Adipocyte (in vitro differentiated cells): ENCODE measurements at regions not wholly inside any gene's neighbourhood (a gene's known extent, or its start where the extent isn't known, plus 50 kb on each side); places are given as distances from the start of the nearest gene placed in this dataset.

Source experiments
- DNase-seq: peaks from one replicate; pipeline ENCODE4 v3.0.0-alpha.2; 2015; ENCODE audit warnings: low read depth
- H3K27me3 ChIP-seq: replicated peaks from 2 replicates; pipeline ENCODE4 v1.7.0; 2013; ENCODE audit warnings: mild to moderate bottlenecking, low read length, moderate library complexity; ENCODE audit not compliant: control insufficient read depth, insufficient read depth
- H3K36me3 ChIP-seq: 2 replicates; pipeline ENCODE4 v1.7.0; 2013; ENCODE audit warnings: low read length, mild to moderate bottlenecking, moderate library complexity; ENCODE audit not compliant: control insufficient read depth, insufficient read depth, severe bottlenecking
- H3K4me1 ChIP-seq: 2 replicates; pipeline ENCODE4 v1.7.0; 2013; ENCODE audit warnings: mild to moderate bottlenecking, low read length, moderate library complexity; ENCODE audit not compliant: control insufficient read depth, insufficient read depth
- H3K4me3 ChIP-seq: 2 replicates; pipeline ENCODE4 v1.7.0; 2013; ENCODE audit warnings: mild to moderate bottlenecking, low read length, moderate library complexity
- H3K9ac ChIP-seq: 2 replicates; pipeline ENCODE4 v1.7.0; 2013; ENCODE audit warnings: mild to moderate bottlenecking, low read length, moderate library complexity
- H3K9me3 ChIP-seq: 2 replicates; pipeline ENCODE4 v1.7.0; 2013; ENCODE audit warnings: mild to moderate bottlenecking, low read length, moderate library complexity; ENCODE audit not compliant: control insufficient read depth

DNA sequence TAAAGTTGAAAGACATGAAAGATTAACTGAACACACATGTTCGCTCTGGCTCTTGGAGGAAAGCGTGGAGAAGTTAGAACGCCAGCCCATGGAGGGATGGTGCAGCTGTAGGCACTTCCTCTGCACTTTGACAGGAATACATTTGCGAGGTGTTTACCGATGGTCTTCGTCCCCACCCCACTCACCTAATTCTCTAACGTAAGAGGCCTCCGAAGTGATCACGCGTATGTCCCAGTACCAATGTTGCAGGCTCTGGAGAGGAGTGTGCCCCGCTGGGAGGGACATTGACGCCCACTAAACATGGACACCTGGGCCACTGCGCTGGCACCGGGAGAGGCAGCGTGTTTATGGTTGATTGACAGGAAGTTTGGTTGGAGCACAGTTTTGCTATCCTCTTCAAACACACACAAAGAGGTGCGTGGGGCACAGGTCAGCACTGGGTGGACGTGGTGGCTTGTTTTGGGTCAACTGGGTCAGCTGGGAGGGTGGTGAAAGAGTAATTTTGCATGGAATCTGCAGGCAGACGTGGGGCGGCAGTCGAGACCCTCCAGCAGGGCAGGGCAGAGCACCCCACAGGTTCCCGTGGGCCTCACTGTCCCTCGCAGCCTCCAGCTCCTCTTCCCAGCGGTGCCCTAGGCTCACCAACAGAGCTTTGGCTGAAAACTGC lies 110.1 kb downstream of the DLL1 start:
- DNase-seq: no peak
- peaks cover 8% of the 10 kb centered on the region for H3K9me3 ChIP-seq
- H3K9ac ChIP-seq: no peak overlapping the region
- H3K36me3 ChIP-seq: no peaks in the 10 kb centered on the region
- peaks cover 23% of the 10 kb centered on the region for H3K4me1 ChIP-seq
- H3K27me3 ChIP-seq: peaks cover 12% of the 10 kb centered on the region
- no peak overlapping the region for H3K4me3 ChIP-seq

GRCh38 chr6:170179616-170180324 lies 111.1 kb downstream of the DLL1 start:
- no peak for DNase-seq
- H3K36me3 ChIP-seq: no peaks in the 10 kb centered on the region
- H3K27me3 ChIP-seq: peaks cover 12% of the 10 kb centered on the region
- no peak overlapping the region for H3K9ac ChIP-seq
- no peak overlapping the region for H3K4me3 ChIP-seq
- H3K9me3 ChIP-seq: peaks cover 8% of the 10 kb centered on the region
- peaks cover 23% of the 10 kb centered on the region for H3K4me1 ChIP-seq

GRCh38 chr6:170178561-170179477 lies 112.1 kb downstream of the DLL1 start:
- Histone ChIP-seq H3K9ac (peak overlapping the region; percentile 38), H3K9me3 (peaks cover 8% of the 10 kb centered on the region), H3K36me3 (no peaks in the 10 kb centered on the region), H3K4me3 (no peak overlapping the region), H3K27me3 (peaks cover 12% of the 10 kb centered on the region), H3K4me1 (peaks cover 23% of the 10 kb centered on the region)
- peak; percentile 64 for DNase-seq

DNA sequence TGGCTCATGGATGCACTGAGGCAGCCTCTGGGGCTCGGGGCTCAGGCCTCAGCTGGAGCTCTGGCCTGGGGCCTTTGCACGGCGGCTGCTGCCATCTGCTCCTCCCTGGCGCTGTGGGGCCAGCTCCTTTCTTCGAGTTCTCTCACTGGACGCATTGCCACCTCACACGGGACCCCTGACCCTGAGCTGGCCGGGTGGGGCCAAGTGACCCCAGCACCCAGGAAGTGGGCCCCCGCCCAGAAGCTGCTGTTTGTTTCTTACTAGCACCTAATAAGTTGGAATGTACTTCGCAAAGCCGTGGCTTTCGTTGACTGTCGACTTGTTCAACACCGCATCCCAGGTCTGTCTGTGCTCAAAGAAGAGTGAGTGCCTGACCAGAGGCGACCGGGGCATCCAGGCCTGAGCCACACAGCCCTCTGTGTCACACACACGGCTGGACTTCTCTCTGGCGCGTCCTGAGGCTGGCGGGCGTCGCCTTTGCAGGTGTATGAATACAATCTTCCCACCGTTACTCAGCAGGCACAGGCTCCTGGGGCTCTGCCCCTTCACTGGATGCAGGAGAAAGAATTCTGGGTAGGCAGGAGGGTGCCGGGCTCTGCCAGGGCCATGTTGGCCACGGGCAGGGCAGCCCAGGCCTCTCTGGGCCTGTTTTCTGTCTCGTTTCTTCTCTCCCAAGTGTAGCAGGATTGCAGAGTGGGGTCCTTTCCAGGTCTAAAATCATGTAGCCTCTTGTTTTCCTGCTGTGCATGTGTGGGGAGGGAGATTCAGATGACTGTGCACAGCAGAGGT lies 112.9 kb downstream of the DLL1 start:
- peaks cover 11% of the 10 kb centered on the region for H3K27me3 ChIP-seq
- H3K36me3 ChIP-seq: no peaks in the 10 kb centered on the region
- H3K9ac ChIP-seq: peak overlapping the region; percentile 38
- no peak for DNase-seq
- no peak overlapping the region for H3K4me3 ChIP-seq
- peaks cover 23% of the 10 kb centered on the region for H3K4me1 ChIP-seq
- H3K9me3 ChIP-seq: peaks cover 8% of the 10 kb centered on the region

GRCh38 chr6:170176898-170177771 lies 113.7 kb downstream of the DLL1 start:
- H3K4me3 ChIP-seq: no peak overlapping the region
- no peak for DNase-seq
- H3K9me3 ChIP-seq: peaks cover 2% of the 10 kb centered on the region
- no peak overlapping the region for H3K9ac ChIP-seq
- peaks cover 23% of the 10 kb centered on the region for H3K4me1 ChIP-seq
- peaks cover 3% of the 10 kb centered on the region for H3K27me3 ChIP-seq
- H3K36me3 ChIP-seq: no peaks in the 10 kb centered on the region

GRCh38 chr6:170176136-170176897 lies 114.6 kb downstream of the DLL1 start:
- H3K27me3 ChIP-seq: no peaks in the 10 kb centered on the region
- DNase-seq: no peak
- no peak overlapping the region for H3K9ac ChIP-seq
- peaks cover 23% of the 10 kb centered on the region for H3K4me1 ChIP-seq
- H3K36me3 ChIP-seq: no peaks in the 10 kb centered on the region
- no peak overlapping the region for H3K4me3 ChIP-seq
- no peaks in the 10 kb centered on the region for H3K9me3 ChIP-seq

GRCh38 chr6:170175644-170176135 lies 115.2 kb downstream of the DLL1 start:
- Histone ChIP-seq H3K4me3 (no peak overlapping the region), H3K9ac (no peak overlapping the region), H3K9me3 (no peaks in the 10 kb centered on the region), H3K36me3 (no peaks in the 10 kb centered on the region), H3K4me1 (peaks cover 23% of the 10 kb centered on the region), H3K27me3 (no peaks in the 10 kb centered on the region)
- DNase-seq: no peak

GRCh38 chr6:170174771-170175643 lies 115.9 kb downstream of the DLL1 start:
- Histone ChIP-seq H3K36me3 (no peaks in the 10 kb centered on the region), H3K9ac (no peak overlapping the region), H3K4me3 (no peak overlapping the region), H3K4me1 (peaks cover 17% of the 10 kb centered on the region), H3K9me3 (no peaks in the 10 kb centered on the region), H3K27me3 (no peaks in the 10 kb centered on the region)
- no peak for DNase-seq

DNA sequence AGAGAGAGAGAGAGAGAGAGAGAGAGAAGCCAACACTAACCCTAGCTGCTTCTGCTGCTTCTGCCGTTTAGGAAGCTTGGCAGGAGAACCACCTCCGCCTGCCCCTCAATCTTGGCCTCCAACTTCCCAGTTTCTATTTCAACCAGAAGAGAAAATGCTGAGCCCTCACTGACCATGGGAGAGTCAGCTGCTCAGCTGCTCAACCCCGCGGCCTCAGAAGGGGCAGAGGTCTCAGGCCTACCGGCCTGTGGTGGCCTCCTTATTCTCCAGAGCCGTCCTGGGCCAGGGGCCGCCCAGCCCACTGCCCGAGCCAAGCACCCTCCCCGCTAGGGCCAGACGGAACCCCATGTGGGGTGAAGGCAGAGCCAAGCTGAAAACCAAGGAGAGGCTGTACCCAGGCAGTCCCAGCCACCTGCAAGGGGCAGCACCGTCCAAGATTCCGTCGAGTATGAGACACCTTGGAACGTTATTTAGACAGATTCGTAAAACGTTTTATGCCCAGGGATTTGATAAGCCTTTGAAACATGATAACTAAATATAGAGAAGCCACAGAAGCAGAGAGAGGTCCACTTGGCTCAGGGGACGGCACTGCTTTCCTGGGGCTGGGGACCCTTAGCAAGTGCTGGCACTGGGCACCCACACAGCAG lies 116.6 kb downstream of the DLL1 start:
- DNase-seq: no peak
- Histone ChIP-seq H3K4me1 (peaks cover 9% of the 10 kb centered on the region), H3K4me3 (no peak overlapping the region), H3K9ac (no peak overlapping the region), H3K27me3 (no peaks in the 10 kb centered on the region), H3K9me3 (no peaks in the 10 kb centered on the region), H3K36me3 (no peaks in the 10 kb centered on the region)
